Neuronal stem cell (in vitro differentiated cells): ENCODE measurements at regions not wholly inside any gene's neighbourhood (a gene's known extent, or its start where the extent isn't known, plus 50 kb on each side); places are given as distances from the start of the nearest gene placed in this dataset.

Experiments
- DNase-seq: peaks from one replicate; pipeline ENCODE4 v3.0.0-alpha.2; 2013; ENCODE audit warnings: low spot score
- H2AFZ ChIP-seq: one replicate; pipeline ENCODE4 v1.6.1; 2013; ENCODE audit warnings: mild to moderate bottlenecking, low read length, inconsistent platforms
- H2AK5ac ChIP-seq: 2 replicates; pipeline ENCODE4 v1.6.1; 2013; ENCODE audit warnings: low read depth, mild to moderate bottlenecking, inconsistent platforms, low read length, moderate library complexity, mixed read lengths
- H2BK120ac ChIP-seq: 2 replicates; pipeline ENCODE4 v1.6.1; 2013; ENCODE audit warnings: low read depth, mild to moderate bottlenecking, inconsistent platforms, low read length, moderate library complexity, mixed read lengths
- H2BK12ac ChIP-seq: one replicate; pipeline ENCODE4 v1.6.1; 2013; ENCODE audit warnings: low read length, inconsistent platforms
- H2BK15ac ChIP-seq: 2 replicates; pipeline ENCODE4 v1.6.1; 2013; ENCODE audit warnings: mild to moderate bottlenecking, low read length, inconsistent platforms, mixed read lengths
- H2BK5ac ChIP-seq: one replicate; pipeline ENCODE4 v1.6.1; 2013; ENCODE audit warnings: inconsistent platforms, mild to moderate bottlenecking, low read length, moderate library complexity
- H3K14ac ChIP-seq: one replicate; pipeline ENCODE4 v1.6.1; 2013; ENCODE audit warnings: low read length, inconsistent platforms
- H3K18ac ChIP-seq: 2 replicates; pipeline ENCODE4 v1.6.1; 2013; ENCODE audit warnings: low read length, inconsistent platforms
- H3K23ac ChIP-seq: 2 replicates; pipeline ENCODE4 v1.6.1; 2013; ENCODE audit warnings: low read depth, mild to moderate bottlenecking, mixed read lengths, low read length, inconsistent platforms; ENCODE audit not compliant: poor library complexity
- H3K27ac ChIP-seq: replicated peaks from 3 replicates; pipeline ENCODE4 v1.5.1; 2013; ENCODE audit warnings: low read length, inconsistent platforms
- H3K27me3 ChIP-seq, 3 experiments: 2 replicates each; pipeline ENCODE4 v1.6.1; 2013; ENCODE audit warnings: low read length in 3 of 3, mild to moderate bottlenecking in 2 of 3, inconsistent platforms in 1 of 3, low read depth in 1 of 3, mixed read lengths in 1 of 3, moderate library complexity in 1 of 3; ENCODE audit not compliant: control insufficient read depth in 3 of 3, insufficient read depth in 3 of 3
- H3K36me3 ChIP-seq, 2 donors: replicated peaks in 1 of 2; 2 replicates each; pipeline ENCODE4 v1.6.1; 2013; ENCODE audit warnings: low read length in 2 of 2; ENCODE audit not compliant: control insufficient read depth in 2 of 2, insufficient read depth in 2 of 2
- H3K4ac ChIP-seq: 2 replicates; pipeline ENCODE4 v1.6.1; 2013; ENCODE audit warnings: inconsistent platforms, mild to moderate bottlenecking, low read length, moderate library complexity
- H3K4me1 ChIP-seq, 2 donors: 1 replicate in 1 of 2; 2 replicates in 1 of 2; pipeline ENCODE4 v1.6.1; 2013; ENCODE audit warnings: low read length in 2 of 2, low read depth in 1 of 2; ENCODE audit not compliant: control insufficient read depth in 2 of 2, insufficient read depth in 1 of 2
- H3K4me2 ChIP-seq: one replicate; pipeline ENCODE4 v1.6.1; 2013; ENCODE audit warnings: mild to moderate bottlenecking, low read length, inconsistent platforms; ENCODE audit not compliant: insufficient read depth, poor library complexity, severe bottlenecking
- H3K4me3 ChIP-seq, 2 donors: 2 replicates each; pipeline ENCODE4 v1.5.1; 2013; ENCODE audit warnings: low read length in 2 of 2, mild to moderate bottlenecking in 2 of 2, inconsistent platforms in 1 of 2, moderate library complexity in 1 of 2
- H3K79me1 ChIP-seq: one replicate; pipeline ENCODE4 v1.6.1; 2013; ENCODE audit warnings: low read depth, mild to moderate bottlenecking, inconsistent platforms, low read length, moderate library complexity
- H3K9ac ChIP-seq: one replicate; pipeline ENCODE4 v1.6.1; 2013; ENCODE audit warnings: mild to moderate bottlenecking, low read depth, low read length, inconsistent platforms; ENCODE audit not compliant: poor library complexity
- H3K9me3 ChIP-seq, 2 donors: replicated peaks in 1 of 2; 2 replicates each; pipeline versions ENCODE3 to v1.6.1; 2013; ENCODE audit warnings: low read length in 2 of 2, mild to moderate bottlenecking in 2 of 2, inconsistent platforms in 1 of 2, low read depth in 1 of 2, mixed read lengths in 1 of 2, moderate library complexity in 1 of 2; ENCODE audit not compliant: control insufficient read depth in 2 of 2, insufficient read depth in 1 of 2
- H4K8ac ChIP-seq: one replicate; pipeline ENCODE4 v1.6.1; 2013; ENCODE audit warnings: low read depth, mild to moderate bottlenecking, inconsistent platforms, low read length, moderate library complexity
- H4K91ac ChIP-seq: one replicate; pipeline ENCODE4 v1.6.1; 2013; ENCODE audit warnings: low read length, low read depth, mild to moderate bottlenecking, inconsistent platforms; ENCODE audit not compliant: poor library complexity
- WGBS, 2 donors: extraction: QIAGEN DNeasy Blood & Tissue Kit; methylation state at CpG; one replicate each; pipeline ENCODE4 v1.1.7; 2013; ENCODE audit warnings: missing lambda C conversion rate in 2 of 2, mixed read lengths in 1 of 2; ENCODE audit not compliant: insufficient read length in 2 of 2, insufficient replicate concordance in 1 of 2; ENCODE audit errors: extremely low coverage in 2 of 2; 5-methylcytosine and 5-hydroxymethylcytosine counted together

DNA sequence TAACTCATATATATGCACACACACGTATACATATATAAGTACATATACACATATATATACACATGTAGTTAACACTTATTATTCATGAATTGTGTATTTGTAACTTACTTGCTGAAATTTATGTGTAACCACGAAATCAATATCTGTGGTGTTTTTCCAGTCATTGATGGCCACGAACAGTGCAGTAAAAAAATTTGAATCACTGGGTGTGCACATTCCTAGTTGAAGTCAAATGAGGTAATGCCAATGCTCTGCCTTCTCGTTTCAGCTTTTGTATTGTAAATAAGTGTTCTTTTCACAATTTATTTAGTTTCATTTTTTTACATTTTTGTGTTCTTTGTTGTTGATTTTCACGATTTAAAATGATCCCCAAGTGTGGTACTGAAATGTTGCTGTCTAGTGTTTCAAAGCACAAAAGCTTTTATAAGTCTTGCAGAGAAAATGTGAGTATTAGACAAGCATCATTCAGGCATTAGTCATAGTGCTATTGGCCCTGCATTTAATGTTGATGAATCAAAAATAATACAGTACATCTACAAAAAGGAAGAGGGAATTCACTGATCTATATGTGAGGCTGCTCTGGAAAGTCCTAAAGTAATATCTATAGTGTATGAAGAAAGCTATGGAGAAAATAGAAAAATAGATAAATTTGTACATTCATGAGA, 419.0 kb downstream of the DSC3 start:
- Histone ChIP-seq H3K23ac (no peak overlapping the region), H3K9ac (no peak overlapping the region), H4K91ac (no peak overlapping the region), H3K36me3 (no peaks in the 10 kb centered on the region), H3K27ac (no peak overlapping the region), H2AFZ (no peak overlapping the region), H3K4me3 (no peak overlapping the region), H2BK5ac (no peak overlapping the region), H2BK15ac (no peak overlapping the region), H3K4me2 (no peak overlapping the region), H4K8ac (no peak overlapping the region), H3K14ac (no peak overlapping the region), H3K9me3 (no peaks in the 10 kb centered on the region), H3K79me1 (no peaks in the 10 kb centered on the region), H3K27me3 (no peaks in the 10 kb centered on the region), H3K4me1 (no peaks in the 10 kb centered on the region), H3K18ac (no peak overlapping the region), H2BK12ac (no peak overlapping the region), H3K4ac (no peak overlapping the region), H2AK5ac (no peak overlapping the region), H2BK120ac (no peak overlapping the region)
- DNase-seq, result no peak
- no CpG with 5 or more reads among the region's 5 CpGs for WGBS, 2 donors

DNA sequence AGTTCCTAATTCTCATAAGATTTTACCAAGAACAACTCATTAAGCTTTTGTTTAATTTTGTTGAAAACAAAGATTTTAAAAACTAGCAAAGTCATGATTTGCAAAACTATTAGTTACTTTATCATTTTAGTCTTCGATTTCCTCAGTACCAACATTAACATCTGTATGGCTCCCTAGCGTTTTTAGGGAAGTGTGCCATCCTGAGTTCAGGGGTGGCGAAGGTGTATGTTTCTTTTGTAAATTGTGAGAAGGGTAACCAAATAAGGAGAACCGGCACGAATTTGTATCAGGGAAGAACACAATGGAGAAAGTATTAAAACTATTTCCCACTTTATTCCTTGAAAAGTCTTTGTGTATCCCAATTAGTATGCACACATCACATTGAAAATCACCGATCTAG, 419.9 kb downstream of the DSC3 start:
- Histone ChIP-seq H3K4me1 (no peaks in the 10 kb centered on the region), H3K79me1 (no peaks in the 10 kb centered on the region), H3K4me2 (no peak overlapping the region), H2AK5ac (no peak overlapping the region), H3K23ac (no peak overlapping the region), H2BK12ac (no peak overlapping the region), H4K8ac (no peak overlapping the region), H2BK120ac (no peak overlapping the region), H3K27me3 (no peaks in the 10 kb centered on the region), H3K9me3 (no peaks in the 10 kb centered on the region), H4K91ac (no peak overlapping the region), H3K4me3 (no peak overlapping the region), H2BK15ac (no peak overlapping the region), H3K36me3 (no peaks in the 10 kb centered on the region), H3K27ac (no peak overlapping the region), H3K18ac (no peak overlapping the region), H2BK5ac (no peak overlapping the region), H3K9ac (no peak overlapping the region), H3K4ac (no peak overlapping the region), H2AFZ (no peak overlapping the region), H3K14ac (no peak overlapping the region)
- DNase-seq, result no peak
- no CpG with 5 or more reads among the region's 6 CpGs for WGBS, 2 donors

GRCh38 chr18:30622104-30622503, 420.4 kb downstream of the DSC3 start:
- no peak overlapping the region for H2BK15ac ChIP-seq
- no peak overlapping the region for H4K8ac ChIP-seq
- no peaks in the 10 kb centered on the region for H3K79me1 ChIP-seq
- no peak overlapping the region for H3K4me2 ChIP-seq
- H3K23ac ChIP-seq, result no peak overlapping the region
- no peak overlapping the region for H3K18ac ChIP-seq
- H4K91ac ChIP-seq, result no peak overlapping the region
- H2AK5ac ChIP-seq, result no peak overlapping the region
- H2BK120ac ChIP-seq, result no peak overlapping the region
- H3K4ac ChIP-seq, result no peak overlapping the region
- no peaks in the 10 kb centered on the region for H3K9me3 ChIP-seq
- H3K4me3 ChIP-seq, result no peak overlapping the region
- H3K4me1 ChIP-seq, result no peaks in the 10 kb centered on the region
- DNase-seq, result no peak
- H3K27me3 ChIP-seq, result no peaks in the 10 kb centered on the region
- H2BK12ac ChIP-seq, result no peak overlapping the region
- H3K14ac ChIP-seq, result no peak overlapping the region
- H3K27ac ChIP-seq, result no peak overlapping the region
- WGBS, 2 donors, result no CpG with 5 or more reads among the region's 3 CpGs
- H2BK5ac ChIP-seq, result no peak overlapping the region
- no peaks in the 10 kb centered on the region for H3K36me3 ChIP-seq
- H3K9ac ChIP-seq, result no peak overlapping the region
- no peak overlapping the region for H2AFZ ChIP-seq

GRCh38 chr18:30618567-30618966, 424.0 kb downstream of the DSC3 start:
- H3K9ac ChIP-seq, result no peak overlapping the region
- H3K36me3 ChIP-seq, result no peaks in the 10 kb centered on the region
- H2AK5ac ChIP-seq, result no peak overlapping the region
- H3K4me3 ChIP-seq, result no peak overlapping the region
- H3K4me1 ChIP-seq, result no peaks in the 10 kb centered on the region
- H3K18ac ChIP-seq, result no peak overlapping the region
- no peak overlapping the region for H3K4me2 ChIP-seq
- no peak overlapping the region for H3K23ac ChIP-seq
- no peak for DNase-seq
- no peak overlapping the region for H3K4ac ChIP-seq
- no CpG with 5 or more reads among the region's 3 CpGs for WGBS, 2 donors
- H3K79me1 ChIP-seq, result no peaks in the 10 kb centered on the region
- no peak overlapping the region for H2BK12ac ChIP-seq
- no peak overlapping the region for H4K8ac ChIP-seq
- H2BK120ac ChIP-seq, result no peak overlapping the region
- no peaks in the 10 kb centered on the region for H3K9me3 ChIP-seq
- no peak overlapping the region for H2BK15ac ChIP-seq
- H3K27me3 ChIP-seq, result no peaks in the 10 kb centered on the region
- no peak overlapping the region for H4K91ac ChIP-seq
- no peak overlapping the region for H3K27ac ChIP-seq
- H3K14ac ChIP-seq, result no peak overlapping the region
- H2BK5ac ChIP-seq, result no peak overlapping the region
- H2AFZ ChIP-seq, result no peak overlapping the region
